ENCODE measurements at regions not wholly inside any gene's neighbourhood (a gene's known extent, or its start where the extent isn't known, plus 50 kb on each side); places are given as distances from the start of the nearest gene placed in this dataset.
A peak's percentile ranks its signal among the peaks of the same experiment; 100 is the strongest.

- 0% methylated on average over 1 of the region's 1 CpG for WGBS (ENCODE audit: insufficient coverage, insufficient replicate concordance, low lambda C conversion rate, missing lambda C conversion rate)
- ChIA-PET SMC1A (ENCODE audit: uncharacterized antibody, unreplicated experiment) (no interaction called here), RAD21 (ENCODE audit: unreplicated experiment) (no interaction called here), POLR2A (no interaction called here), CTCF (no interaction called here)
- ATAC-seq = no peak
- Histone ChIP-seq H3K79me2 (ENCODE audit: control insufficient read depth, insufficient read depth, low read length) (no peaks in the 10 kb centered on the region), H3K4me1 (ENCODE audit: control insufficient read depth, insufficient read depth, low read length) (no peaks in the 10 kb centered on the region), H3K4me3 (no peak overlapping the region), H3K36me3 (ENCODE audit: control insufficient read depth in 2 of 2, insufficient read depth in 2 of 2, low read length in 1 of 2) (no peaks in the 10 kb centered on the region), H2AFZ (ENCODE audit: control insufficient read depth, low read depth, low read length) (no peak overlapping the region), H3K27me3 (replicated peaks in 1 of 2; ENCODE audit: control insufficient read depth in 2 of 2, insufficient read depth in 2 of 2, low read length in 1 of 2) (no peaks in the 10 kb centered on the region), H3K27ac (ENCODE audit: control insufficient read depth, insufficient read depth) (no peak overlapping the region), H4K20me1 (ENCODE audit: control insufficient read depth, insufficient read depth) (no peaks in the 10 kb centered on the region), H3K9ac (ENCODE audit: control insufficient read depth, insufficient read depth, low read length) (no peak overlapping the region), H3K9me3 (replicated peaks; ENCODE audit: control insufficient read depth, insufficient read depth, low read length) (no peaks in the 10 kb centered on the region), H3K4me2 (ENCODE audit: control insufficient read depth, insufficient read depth) (no peak overlapping the region)
- in situ Hi-C loops (cut with MboI) (no loop called here), intact Hi-C loops (cut with micrococcal nuclease; ENCODE audit: unreplicated experiment) (no loop called here)
- no peak for FAIRE-seq
- TF ChIP-seq ESRRA (IDR thresholded peaks at IDR 0.05; ENCODE audit: low read length) = no peak
- no TSS peak for BruUV-seq (replicated peaks)
- no peak for DNase-seq (ENCODE audit: low read depth, low spot score)
Measured at GRCh38 chr6:91754691-91755090, 1167.8 kb upstream of the MAP3K7 start.

- BruUV-seq (replicated peaks) = no TSS peak
- H3K9ac ChIP-seq (ENCODE audit: control insufficient read depth, insufficient read depth, low read length) = no peak overlapping the region
- no peak overlapping the region for H2AFZ ChIP-seq (ENCODE audit: control insufficient read depth, low read depth, low read length)
- H3K4me1 ChIP-seq (ENCODE audit: control insufficient read depth, insufficient read depth, low read length) = no peaks in the 10 kb centered on the region
- in situ Hi-C loops (cut with MboI) (no loop called here), intact Hi-C loops (cut with micrococcal nuclease; ENCODE audit: unreplicated experiment) (no loop called here)
- FAIRE-seq (no peak), DNase-seq (ENCODE audit: low read depth, low spot score) (no peak), ATAC-seq (peak; percentile 51; the same call in 2 of the 3 replicates)
- POLR2A ChIA-PET = no interaction called here
- H3K4me2 ChIP-seq (ENCODE audit: control insufficient read depth, insufficient read depth) = no peak overlapping the region
- H4K20me1 ChIP-seq (ENCODE audit: control insufficient read depth, insufficient read depth) = no peaks in the 10 kb centered on the region
- H3K79me2 ChIP-seq (ENCODE audit: control insufficient read depth, insufficient read depth, low read length) = no peaks in the 10 kb centered on the region
- no peak overlapping the region for H3K4me3 ChIP-seq
- H3K36me3 ChIP-seq (ENCODE audit: control insufficient read depth in 2 of 2, insufficient read depth in 2 of 2, low read length in 1 of 2) = no peaks in the 10 kb centered on the region
- WGBS (ENCODE audit: insufficient coverage, insufficient replicate concordance, low lambda C conversion rate, missing lambda C conversion rate) = 32% methylated on average over 6 of the region's 6 CpGs
- peak; percentile 34; the same call in 1 of the 2 replicates for TF ChIP-seq RAD21 (IDR thresholded peaks at IDR 0.05; ENCODE audit: insufficient read depth, low read depth, low read length)
- TF ChIP-seq CTCF (IDR thresholded peaks at IDR 0.05 in 2 of 3, conservative IDR thresholded peaks at IDR 0.05 in 1 of 3; ENCODE audit: control insufficient read depth in 2 of 3, extremely low read depth in 1 of 3, insufficient read depth in 1 of 3, low read depth in 3 of 3, low read length in 3 of 3) = peak in 1 of 3 experiments; percentile 21; a peak in 1 of 6 replicates
- TF ChIP-seq HDAC2 (IDR thresholded peaks at IDR 0.05) = no peak
- TF ChIP-seq IRF5 (IDR thresholded peaks at IDR 0.05; ENCODE audit: borderline replicate concordance) = no peak
- RAD21 ChIA-PET (ENCODE audit: unreplicated experiment) = interaction anchor here (0.7 kb wide), 1 partner anchor 422 kb away, joined by 3 read pairs; no protein-coding TSS in a partner anchor
- CTCF ChIA-PET = no interaction called here
- no peak overlapping the region for H3K27ac ChIP-seq (ENCODE audit: control insufficient read depth, insufficient read depth)
- no peaks in the 10 kb centered on the region for H3K9me3 ChIP-seq (replicated peaks; ENCODE audit: control insufficient read depth, insufficient read depth, low read length)
- H3K27me3 ChIP-seq (replicated peaks in 1 of 2; ENCODE audit: control insufficient read depth in 2 of 2, insufficient read depth in 2 of 2, low read length in 1 of 2) = no peaks in the 10 kb centered on the region
- SMC1A ChIA-PET (ENCODE audit: uncharacterized antibody, unreplicated experiment) = interaction anchor here (0.5 kb wide), 1 partner anchor 271 kb away, joined by 3 read pairs; no protein-coding TSS in a partner anchor
Measured at GRCh38 chr6:91751526-91751925, 1164.7 kb upstream of the MAP3K7 start.

Measured in GM12878 (cell line).